H1 (cell line): ENCODE measurements at regions not wholly inside any gene's neighbourhood (a gene's known extent, or its start where the extent isn't known, plus 50 kb on each side); places are given as distances from the start of the nearest gene placed in this dataset.

Experiments used
- CTCF ChIA-PET: fragments of 300-600 bp; sonication (Branson Sonifier 250); formaldehyde crosslinking; loops from one replicate; lab custom pipeline; 2021; ENCODE audit not compliant: partially characterized antibody; lab: Charles Lee
- POLR2A ChIA-PET: fragments of 300-600 bp; sonication (Branson Sonifier 250); formaldehyde crosslinking; loops from one replicate; lab custom pipeline; 2021; ENCODE audit warnings: inconsistent platforms; ENCODE audit not compliant: partially characterized antibody; lab: Charles Lee
- DNase-seq, 2 experiments: peaks; one replicate each; pipeline versions ENCODE4 v3.0.0 to v3.0.0-alpha.2; 2010 to 2022; ENCODE audit warnings: low spot score in 2 of 2, low read depth in 1 of 2, mixed read lengths in 1 of 2
- FAIRE-seq: peaks from 2 replicates; lab custom pipeline; 2011; peaks lifted over from hg19 to GRCh38; lab: Jason Lieb, UNC
- H2AFZ ChIP-seq: 2 replicates; pipeline ENCODE4 v1.8.1; 2012; ENCODE audit warnings: low read length, inconsistent platforms
- H2AK5ac ChIP-seq: 2 replicates; pipeline ENCODE4 v1.6.1; 2013; ENCODE audit warnings: low read depth, low read length
- H2BK120ac ChIP-seq: replicated peaks from 2 replicates; pipeline ENCODE3; 2013; ENCODE audit warnings: low read depth, low read length, inconsistent platforms
- H2BK12ac ChIP-seq: 2 replicates; pipeline ENCODE4 v1.6.1; 2013; ENCODE audit warnings: low read depth, low read length
- H2BK15ac ChIP-seq: 2 replicates; pipeline ENCODE4 v1.6.1; 2013; ENCODE audit warnings: low read length
- H2BK20ac ChIP-seq: 2 replicates; pipeline ENCODE4 v1.6.1; 2013; ENCODE audit warnings: low read length
- H2BK5ac ChIP-seq: 2 replicates; pipeline ENCODE4 v1.6.1; 2013; ENCODE audit warnings: low read depth, low read length
- H3K14ac ChIP-seq: 2 replicates; pipeline ENCODE4 v1.6.1; 2013; ENCODE audit warnings: inconsistent platforms; ENCODE audit not compliant: insufficient read length
- H3K18ac ChIP-seq: 2 replicates; pipeline ENCODE4 v1.6.1; 2013; ENCODE audit warnings: low read length; ENCODE audit errors: extremely low read depth
- H3K23ac ChIP-seq: 2 replicates; pipeline ENCODE4 v1.6.1; 2013; ENCODE audit warnings: inconsistent platforms; ENCODE audit not compliant: insufficient read length
- H3K23me2 ChIP-seq: 2 replicates; pipeline ENCODE4 v1.6.1; 2013; ENCODE audit warnings: low read depth, low read length
- H3K27ac ChIP-seq: 2 replicates; pipeline ENCODE4 v1.6.1; 2011; ENCODE audit warnings: low read depth, low read length, inconsistent platforms
- H3K27me3 ChIP-seq, 4 experiments: replicated peaks in 1 of 4; 1 replicate in 1 of 4; 2 replicates in 3 of 4; pipeline versions ENCODE4 v1.6.1 to v1.8.1; 2011 to 2013; ENCODE audit warnings: low read length in 3 of 4, mild to moderate bottlenecking in 3 of 4, inconsistent platforms in 2 of 4, mixed read lengths in 2 of 4, moderate library complexity in 1 of 4; ENCODE audit not compliant: control insufficient read depth in 3 of 4, insufficient read depth in 3 of 4; ENCODE audit errors: extremely low read depth in 1 of 4
- H3K36me3 ChIP-seq, 4 experiments: 2 replicates each; pipeline versions ENCODE4 v1.6.1 to v1.8.1; 2011 to 2013; ENCODE audit warnings: mild to moderate bottlenecking in 4 of 4, low read length in 3 of 4, moderate library complexity in 2 of 4, control low read depth in 1 of 4, inconsistent platforms in 1 of 4; ENCODE audit not compliant: insufficient read depth in 4 of 4, control insufficient read depth in 2 of 4
- H3K4ac ChIP-seq: replicated peaks from 2 replicates; pipeline ENCODE3; 2013; ENCODE audit warnings: low read length, low read depth, mixed read lengths, inconsistent platforms; ENCODE audit not compliant: insufficient read length
- H3K4me1 ChIP-seq, 4 experiments: replicated peaks in 1 of 4; 1 replicate in 1 of 4; 2 replicates in 3 of 4; pipeline versions ENCODE4 v1.6.1 to v1.8.1; 2011 to 2013; ENCODE audit warnings: low read length in 3 of 4, inconsistent platforms in 2 of 4, mixed read lengths in 1 of 4; ENCODE audit not compliant: insufficient read depth in 4 of 4, control insufficient read depth in 3 of 4
- H3K4me2 ChIP-seq, 2 experiments: 2 replicates each; pipeline versions ENCODE4 v1.6.1 to v1.8.1; 2011 to 2013; ENCODE audit warnings: low read depth in 2 of 2, low read length in 2 of 2, control low read depth in 1 of 2, inconsistent platforms in 1 of 2, mild to moderate bottlenecking in 1 of 2; ENCODE audit not compliant: insufficient read depth in 1 of 2
- H3K4me3 ChIP-seq, 4 experiments: fragments of 200-600, 300-600 bp in 1 of 4; sonication (generic), shearing (Covaris generic), sonication (Bioruptor Twin) in 1 of 4; 2 replicates each; pipeline versions ENCODE4 v1.5.1 to v1.8.1; 2011 to 2016; ENCODE audit warnings: low read length in 4 of 4, low read depth in 3 of 4, control low read depth in 2 of 4, inconsistent platforms in 2 of 4, mild to moderate bottlenecking in 2 of 4, mixed read lengths in 1 of 4, moderate library complexity in 1 of 4; ENCODE audit not compliant: insufficient read depth in 2 of 4; ENCODE audit errors: extremely low read depth in 1 of 4
- H3K56ac ChIP-seq: replicated peaks from 2 replicates; pipeline ENCODE3; 2013; ENCODE audit warnings: low read depth, mild to moderate bottlenecking, mixed read lengths, low read length, inconsistent platforms; ENCODE audit not compliant: insufficient read length
- H3K79me1 ChIP-seq: 2 replicates; pipeline ENCODE4 v1.6.1; 2013; ENCODE audit warnings: low read depth, low read length, control low read depth
- H3K79me2 ChIP-seq, 2 experiments: 2 replicates each; pipeline versions ENCODE4 v1.6.1 to v1.8.1; 2012 to 2013; ENCODE audit warnings: low read length in 2 of 2, mild to moderate bottlenecking in 2 of 2, inconsistent platforms in 1 of 2; ENCODE audit not compliant: insufficient read depth in 2 of 2, control insufficient read depth in 1 of 2
- H3K9ac ChIP-seq, 4 experiments: replicated peaks in 1 of 4; 1 replicate in 1 of 4; 2 replicates in 3 of 4; pipeline versions ENCODE4 v1.6.1 to v1.8.1; 2011 to 2013; ENCODE audit warnings: low read depth in 3 of 4, low read length in 3 of 4, control low read depth in 2 of 4, mild to moderate bottlenecking in 2 of 4, moderate library complexity in 2 of 4, inconsistent platforms in 1 of 4; ENCODE audit errors: extremely low read depth in 1 of 4
- H3K9me3 ChIP-seq, 2 experiments: 2 replicates each; pipeline versions ENCODE4 v1.6.1 to v1.8.1; 2012 to 2013; ENCODE audit warnings: mild to moderate bottlenecking in 2 of 2, moderate library complexity in 2 of 2, control low read depth in 1 of 2, inconsistent platforms in 1 of 2, low read depth in 1 of 2, low read length in 1 of 2, mixed read lengths in 1 of 2; ENCODE audit not compliant: insufficient read depth in 2 of 2
- H4K20me1 ChIP-seq, 2 experiments: replicated peaks in 1 of 2; 2 replicates each; pipeline versions ENCODE3 to v1.8.1; 2011 to 2013; ENCODE audit warnings: inconsistent platforms in 2 of 2, low read length in 2 of 2, mild to moderate bottlenecking in 1 of 2; ENCODE audit not compliant: insufficient read depth in 2 of 2, control insufficient read depth in 1 of 2
- H4K5ac ChIP-seq: 2 replicates; pipeline ENCODE4 v1.6.1; 2013; ENCODE audit warnings: low read length, low read depth, mixed read lengths, inconsistent platforms; ENCODE audit not compliant: insufficient read length
- H4K8ac ChIP-seq: 2 replicates; pipeline ENCODE4 v1.8.0; 2013; ENCODE audit warnings: mild to moderate bottlenecking, moderate library complexity, low read length, inconsistent platforms; ENCODE audit not compliant: insufficient read depth; ENCODE audit errors: extremely low read depth
- H4K91ac ChIP-seq: replicated peaks from 2 replicates; pipeline ENCODE3; 2013; ENCODE audit warnings: low read length, mixed read lengths, inconsistent platforms; ENCODE audit not compliant: insufficient read length
- CBX5 ChIP-seq: fragments of 300-800, 300-1000 bp; sonication (generic); IDR thresholded peaks from 2 replicates; pipeline ENCODE4 v1.7.1; 2016; ENCODE audit warnings: antibody characterized with exemption, low read length, low read depth
- RAD21 ChIP-seq, 2 experiments: IDR thresholded peaks in 1 of 2; conservative IDR thresholded peaks in 1 of 2; 2 replicates each; pipeline ENCODE4 v1.6.1; 2011; ENCODE audit warnings: low read depth in 2 of 2, low read length in 2 of 2, improper control_type of control experiment in 1 of 2, inconsistent platforms in 1 of 2, mild to moderate bottlenecking in 1 of 2, moderate library complexity in 1 of 2
- SP4 ChIP-seq: IDR thresholded peaks from 2 replicates; pipeline ENCODE4 v1.6.1; 2012; ENCODE audit warnings: low read length, inconsistent platforms

DNA sequence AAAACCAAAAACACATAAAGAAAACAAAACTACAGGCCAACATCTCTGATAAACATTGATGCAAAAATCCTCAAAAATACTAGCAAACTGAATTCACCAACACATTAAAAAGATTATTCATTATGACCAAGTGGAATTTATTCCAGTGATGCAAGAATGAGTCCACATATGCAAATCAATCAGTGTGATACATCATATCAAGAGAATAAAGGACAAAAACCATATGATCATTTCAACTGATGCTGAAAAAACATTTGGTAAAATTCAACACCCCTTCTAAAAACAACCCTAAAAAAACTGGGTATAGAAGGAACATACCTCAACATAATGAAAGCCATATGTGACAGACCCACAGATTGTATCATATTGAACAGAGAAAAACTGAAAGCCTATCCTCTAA, 265.6 kb upstream of the DCBLD2 start:
- no peaks in the 10 kb centered on the region for H3K4me1 ChIP-seq
- POLR2A ChIA-PET: no interaction called here
- H3K23me2 ChIP-seq: no peaks in the 10 kb centered on the region
- H2BK5ac ChIP-seq: no peak overlapping the region
- no peak overlapping the region for H3K9ac ChIP-seq
- H3K18ac ChIP-seq: no peak overlapping the region
- no peak overlapping the region for H3K23ac ChIP-seq
- H3K14ac ChIP-seq: no peak overlapping the region
- no peak overlapping the region for H2BK15ac ChIP-seq
- H4K20me1 ChIP-seq: no peaks in the 10 kb centered on the region
- no peaks in the 10 kb centered on the region for H3K9me3 ChIP-seq
- DNase-seq: no peak
- no peak overlapping the region for H2AFZ ChIP-seq
- FAIRE-seq: no peak
- CTCF ChIA-PET: no interaction called here
- no peaks in the 10 kb centered on the region for H3K27me3 ChIP-seq
- H4K5ac ChIP-seq: no peak overlapping the region
- H2BK120ac ChIP-seq: no peak overlapping the region
- TF ChIP-seq RAD21 (IDR thresholded peaks at IDR 0.05 in 1 of 2, conservative IDR thresholded peaks at IDR 0.05 in 1 of 2; ENCODE audit: low read depth in 2 of 2, low read length in 2 of 2): no peak
- no peak for TF ChIP-seq CBX5
- TF ChIP-seq SP4: no peak
- H4K8ac ChIP-seq: no peak overlapping the region
- H3K79me2 ChIP-seq: no peaks in the 10 kb centered on the region
- no peaks in the 10 kb centered on the region for H3K79me1 ChIP-seq
- H3K4me3 ChIP-seq: no peak overlapping the region
- no peak overlapping the region for H3K56ac ChIP-seq
- H3K27ac ChIP-seq: no peak overlapping the region
- no peak overlapping the region for H2BK20ac ChIP-seq
- no peak overlapping the region for H2AK5ac ChIP-seq
- H4K91ac ChIP-seq: no peak overlapping the region
- H3K36me3 ChIP-seq: no peaks in the 10 kb centered on the region
- no peak overlapping the region for H3K4ac ChIP-seq
- H2BK12ac ChIP-seq: no peak overlapping the region
- no peak overlapping the region for H3K4me2 ChIP-seq
